ENCODE measurements at regions not wholly inside any gene's neighbourhood (a gene's known extent, or its start where the extent isn't known, plus 50 kb on each side); places are given as distances from the start of the nearest gene placed in this dataset.

GRCh38 chr1:218498056-218498938 is 153.2 kb downstream of the TGFB2 start:
- no peak for TF ChIP-seq CTCF (IDR thresholded peaks at IDR 0.05)
- no peak for TF ChIP-seq POLR2A (IDR thresholded peaks at IDR 0.05)

All from ovary (tissue), 3 donors.